HepG2 (cell line): ENCODE measurements at regions not wholly inside any gene's neighbourhood (a gene's known extent, or its start where the extent isn't known, plus 50 kb on each side); places are given as distances from the start of the nearest gene placed in this dataset.

ENCODE experiments used
- ATAC-seq: fragments of 200-7000 bp; cut with Tn5 transposase; 3 replicates; pipeline ENCODE4 v1.9.1; 2020; ENCODE audit warnings: mild to moderate bottlenecking, moderate library complexity
- BruUV-seq: library from RNA; stranded (reverse); fragments of 400-500 nt; replicated peaks from 2 replicates; lab custom pipeline; 2021; lab: Mats Ljungman, UMichigan
- CTCF ChIA-PET: fragments of 300-600 bp; formaldehyde crosslinking; extraction: SDS; loops from one replicate; lab custom pipeline; 2021; ENCODE audit warnings: low total read pairs, inconsistent platforms, low intra/inter-chr PET ratio; lab: Yijun Ruan, JAX
- POLR2A ChIA-PET: fragments of 350-600 bp; sonication (Branson Sonifier 250); formaldehyde crosslinking; loops from one replicate; lab custom pipeline; 2020; ENCODE audit warnings: antibody characterized with exemption, inconsistent platforms; lab: Yijun Ruan, JAX
- DNase-seq: peaks from one replicate; pipeline ENCODE4 v3.0.0-alpha.2; 2015; ENCODE audit warnings: low spot score
- FAIRE-seq: peaks from 3 replicates; lab custom pipeline; 2011; peaks lifted over from hg19 to GRCh38; lab: Jason Lieb, UNC
- H2AFZ ChIP-seq: one replicate; pipeline ENCODE4 v1.6.1; 2011; ENCODE audit warnings: low read length, inconsistent platforms
- H3K27ac ChIP-seq: fragments of 300-600 bp; 3 replicates; pipeline ENCODE4 v1.8.0; 2011; ENCODE audit warnings: mixed run types, mild to moderate bottlenecking, mixed read lengths, low read length, inconsistent platforms; ENCODE audit not compliant: insufficient read depth; ENCODE audit errors: extremely low read length
- H3K27me3 ChIP-seq, 2 experiments: fragments of 200-600 bp in 1 of 2; 2 replicates in 1 of 2; 3 replicates in 1 of 2; pipeline versions ENCODE4 v1.6.0 to v1.8.0; 2011; ENCODE audit warnings: low read length in 2 of 2, mild to moderate bottlenecking in 2 of 2, moderate library complexity in 2 of 2, inconsistent platforms in 1 of 2; ENCODE audit not compliant: insufficient read depth in 2 of 2, control insufficient read depth in 1 of 2
- H3K36me3 ChIP-seq, 2 experiments: fragments of 200-600 bp in 1 of 2; replicated peaks in 1 of 2; 2 replicates in 1 of 2; 3 replicates in 1 of 2; pipeline versions ENCODE4 v1.5.1 to v1.8.0; 2011; ENCODE audit warnings: low read length in 2 of 2, inconsistent platforms in 1 of 2; ENCODE audit not compliant: insufficient read depth in 2 of 2, control insufficient read depth in 1 of 2
- H3K4me1 ChIP-seq: 2 replicates; pipeline ENCODE4 v1.5.1; 2012; ENCODE audit warnings: low read length, inconsistent platforms; ENCODE audit not compliant: insufficient read depth
- H3K4me2 ChIP-seq: 2 replicates; pipeline ENCODE4 v1.6.0; 2011; ENCODE audit warnings: low read depth, low read length, inconsistent platforms
- H3K4me3 ChIP-seq, 3 experiments: fragments of 200-600 bp in 1 of 3; sonication (generic), shearing (Covaris generic) in 1 of 3; replicated peaks in 1 of 3; 2 replicates each; pipeline ENCODE4 v1.5.1; 2011 to 2016; ENCODE audit warnings: low read length in 3 of 3, inconsistent platforms in 2 of 3, low read depth in 2 of 3, mild to moderate bottlenecking in 2 of 3, control low read depth in 1 of 3, mixed read lengths in 1 of 3; ENCODE audit not compliant: insufficient read depth in 1 of 3
- H3K79me2 ChIP-seq: one replicate; pipeline ENCODE4 v1.6.1; 2011; ENCODE audit warnings: low read length, inconsistent platforms; ENCODE audit not compliant: insufficient read depth
- H3K9ac ChIP-seq: 2 replicates; pipeline ENCODE4 v1.6.0; 2011; ENCODE audit warnings: mild to moderate bottlenecking, low read depth, low read length, inconsistent platforms; ENCODE audit not compliant: insufficient read depth
- H3K9me3 ChIP-seq: 2 replicates; pipeline ENCODE4 v1.5.1; 2012; ENCODE audit warnings: mild to moderate bottlenecking, low read length
- H4K20me1 ChIP-seq: 2 replicates; pipeline ENCODE4 v1.6.0; 2011; ENCODE audit warnings: inconsistent platforms, mild to moderate bottlenecking, low read length, moderate library complexity; ENCODE audit not compliant: insufficient read depth
- ATF7-NPFF ChIP-seq: sonication (generic); formaldehyde crosslinking; IDR thresholded peaks from 2 replicates; pipeline ENCODE4 v1.8.1; 2023; ENCODE audit warnings: mild to moderate bottlenecking, low read depth, missing genetic modification reagents, moderate library complexity
- CENPT ChIP-seq: sonication (generic); formaldehyde crosslinking; IDR thresholded peaks from 2 replicates; pipeline ENCODE4 v1.8.0; 2022; ENCODE audit warnings: low read depth, mild to moderate bottlenecking, moderate library complexity, missing genetic modification reagents
- HHEX ChIP-seq: IDR thresholded peaks from 2 replicates; pipeline ENCODE4 v1.6.1; 2016; ENCODE audit warnings: control low read depth
- HOXA3 ChIP-seq: sonication (generic); formaldehyde crosslinking; IDR thresholded peaks from 2 replicates; pipeline ENCODE4 v1.5.0; 2020; ENCODE audit warnings: missing genetic modification reagents
- HOXD1 ChIP-seq: sonication (generic); formaldehyde crosslinking; IDR thresholded peaks from 2 replicates; pipeline ENCODE4 v1.5.0; 2020; ENCODE audit warnings: missing genetic modification reagents
- NFKBIZ ChIP-seq: IDR thresholded peaks from 2 replicates; pipeline ENCODE4 v1.6.1; 2018; ENCODE audit warnings: missing genetic modification reagents, missing compliant biosample characterization
- NFYB ChIP-seq: sonication (generic); formaldehyde crosslinking; IDR thresholded peaks from 2 replicates; pipeline ENCODE4 v1.4.0; 2020; ENCODE audit warnings: missing genetic modification reagents
- POLR2AphosphoS5 ChIP-seq: IDR thresholded peaks from 2 replicates; pipeline ENCODE4 v1.6.1; 2012; ENCODE audit warnings: low read depth, low read length
- RBM22 ChIP-seq: fragments of 200-400 bp; formaldehyde crosslinking; optimal IDR thresholded peaks from 2 replicates; pipeline ENCODE3; 2017; ENCODE audit warnings: mild to moderate bottlenecking, low read length, moderate library complexity
- SIN3B ChIP-seq: fragments of 150-350 bp; IDR thresholded peaks from 2 replicates; pipeline ENCODE4 v1.6.1; 2014; ENCODE audit warnings: low read length
- SP140L ChIP-seq: sonication (generic); formaldehyde crosslinking; IDR thresholded peaks from 2 replicates; pipeline ENCODE4 v1.4.0; 2020; ENCODE audit warnings: missing genetic modification reagents, borderline replicate concordance
- STAG1 ChIP-seq: sonication (generic); formaldehyde crosslinking; IDR thresholded peaks from 2 replicates; pipeline ENCODE4 v1.4.0; 2020; ENCODE audit warnings: missing genetic modification reagents
- STAT5B ChIP-seq: sonication (generic); formaldehyde crosslinking; IDR thresholded peaks from 2 replicates; pipeline ENCODE4 v1.4.0; 2020; ENCODE audit warnings: missing genetic modification reagents
- SUZ12 ChIP-seq: fragments of 150-350 bp; IDR thresholded peaks from 2 replicates; pipeline ENCODE4 v1.6.1; 2014; ENCODE audit warnings: low read depth, low read length
- TAF1 ChIP-seq: sonication (generic); formaldehyde crosslinking; IDR thresholded peaks from 2 replicates; pipeline ENCODE4 v1.4.0; 2020; ENCODE audit warnings: missing genetic modification reagents
- TCF12 ChIP-seq, 2 experiments: fragments of 450-650 bp in 1 of 2; sonication (generic) in 1 of 2; formaldehyde crosslinking in 1 of 2; IDR thresholded peaks; 2 replicates each; pipeline versions ENCODE4 v1.6.1 to v1.8.0; 2017 to 2022; ENCODE audit warnings: antibody characterized with exemption in 1 of 2, mild to moderate bottlenecking in 1 of 2, missing genetic modification reagents in 1 of 2, moderate library complexity in 1 of 2
- ZNF562 ChIP-seq: sonication (generic); formaldehyde crosslinking; IDR thresholded peaks from 2 replicates; pipeline ENCODE4 v1.8.0; 2022; ENCODE audit warnings: missing genetic modification reagents, borderline replicate concordance
- WGBS: methylation state at CpG from one replicate; pipeline ENCODE4 v1.1.6; 2017; ENCODE audit warnings: low lambda C conversion rate; 5-methylcytosine and 5-hydroxymethylcytosine counted together
- in situ Hi-C: cut with HindIII; loops from 2 replicates; pipeline ENCODE4 v1.10.0; 2017; ENCODE audit warnings: low pct_unique_long_range_greater_than_20kb; ENCODE audit not compliant: extremely low pct_ligation_motif_present
- intact Hi-C: fragments of 100-400 bp; cut with micrococcal nuclease; formaldehyde crosslinking; loops from one replicate; pipeline ENCODE4 v1.10.0; 2022; ENCODE audit not compliant: unreplicated experiment
- TF ChIP-seq, protein P1 (sequence below): sonication (generic); formaldehyde crosslinking; IDR thresholded peaks from 2 replicates; pipeline ENCODE4 v1.8.0; 2022; ENCODE audit warnings: low read depth, missing genetic modification reagents
- TF ChIP-seq, protein P2 (sequence below): sonication (generic); formaldehyde crosslinking; IDR thresholded peaks from 2 replicates; pipeline ENCODE4 v1.5.0; 2020; ENCODE audit warnings: missing genetic modification reagents

DNA sequence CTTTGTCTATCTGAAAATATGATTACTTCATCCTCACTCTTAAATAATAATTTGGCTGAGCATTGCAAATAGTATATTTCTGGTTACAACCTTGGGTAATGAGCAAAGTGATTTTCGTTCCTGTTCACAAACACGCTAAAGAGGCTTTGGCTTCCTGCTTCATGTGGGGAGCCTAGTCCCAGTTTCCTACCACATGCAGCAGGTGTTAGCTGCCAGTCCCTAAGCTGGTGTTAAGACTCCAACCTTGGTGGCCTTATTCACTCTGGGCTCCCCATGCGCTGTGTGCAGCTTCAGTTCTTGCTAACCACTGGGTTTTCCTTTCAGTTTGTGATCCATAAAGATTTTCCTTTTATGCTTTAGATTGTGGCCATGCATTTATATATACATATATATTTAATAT is 56.7 kb upstream of the BARHL2 start:
- BruUV-seq, result no TSS peak
- no peak overlapping the region for H2AFZ ChIP-seq
- POLR2A ChIA-PET, result interaction anchor here (0.6 kb wide), 1 partner anchor 78 kb away, joined by 3 read pairs; no protein-coding TSS in a partner anchor
- DNase-seq (no peak), FAIRE-seq (no peak), ATAC-seq (no peak)
- no peaks in the 10 kb centered on the region for H3K27me3 ChIP-seq
- intact Hi-C loops, result no loop called here
- H3K36me3 ChIP-seq, result no peaks in the 10 kb centered on the region
- no peak overlapping the region for H3K27ac ChIP-seq
- no peaks in the 10 kb centered on the region for H3K79me2 ChIP-seq
- CTCF ChIA-PET, result no interaction called here
- H3K4me3 ChIP-seq, result no peak overlapping the region
- TF ChIP-seq NFKBIZ (CRISPR knock-in tag) (no peak), HOXA3 (CRISPR knock-in tag) (no peak), POLR2AphosphoS5 (no peak), TCF12 (IDR thresholded peaks at IDR 0.05) (no peak), TCF12 (CRISPR knock-in tag; IDR thresholded peaks at IDR 0.05) (no peak), STAT5B (CRISPR knock-in tag) (no peak), SP140L (CRISPR knock-in tag) (no peak), SUZ12 (no peak)
- H3K4me2 ChIP-seq, result no peak overlapping the region
- no peaks in the 10 kb centered on the region for H3K9me3 ChIP-seq
- no peaks in the 10 kb centered on the region for H4K20me1 ChIP-seq
- 29% methylated on average over 3 of the region's 3 CpGs for WGBS
- no peaks in the 10 kb centered on the region for H3K4me1 ChIP-seq
- H3K9ac ChIP-seq, result no peak overlapping the region
- in situ Hi-C loops, result no loop called here

DNA sequence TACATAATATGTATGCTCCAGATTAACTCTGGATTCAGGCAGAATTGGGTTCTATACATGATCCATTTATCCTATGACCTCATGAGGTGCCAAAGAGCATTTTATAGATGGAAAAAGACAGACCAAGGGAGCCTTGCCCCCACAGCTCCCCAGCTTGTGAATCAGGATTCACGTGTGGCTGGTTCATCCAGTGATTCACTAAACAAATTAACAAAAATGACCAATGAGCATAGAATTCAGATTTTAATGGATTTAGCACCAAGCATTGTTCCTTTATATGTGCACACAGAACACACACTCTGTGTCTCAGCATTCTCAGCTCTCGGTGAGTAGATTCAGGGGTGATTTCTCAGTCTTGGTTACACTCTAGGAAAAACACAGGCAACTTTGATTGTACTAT is 51.7 kb upstream of the BARHL2 start:
- no peak overlapping the region for H3K9ac ChIP-seq
- no peak overlapping the region for H3K27ac ChIP-seq
- H3K79me2 ChIP-seq, result no peaks in the 10 kb centered on the region
- intact Hi-C loops, result no loop called here
- ATAC-seq (no peak), DNase-seq (no peak), FAIRE-seq (no peak)
- ChIA-PET CTCF (no interaction called here), POLR2A (no interaction called here)
- H3K4me3 ChIP-seq, result no peak overlapping the region
- H3K27me3 ChIP-seq, result no peaks in the 10 kb centered on the region
- no peaks in the 10 kb centered on the region for H3K4me1 ChIP-seq
- H3K4me2 ChIP-seq, result no peak overlapping the region
- H3K9me3 ChIP-seq, result no peaks in the 10 kb centered on the region
- no TSS peak for BruUV-seq
- H4K20me1 ChIP-seq, result no peaks in the 10 kb centered on the region
- no peaks in the 10 kb centered on the region for H3K36me3 ChIP-seq
- WGBS, result 0% methylated on average over 2 of the region's 2 CpGs
- in situ Hi-C loops, result no loop called here
- no peak overlapping the region for H2AFZ ChIP-seq
- TF ChIP-seq, protein P1, sequence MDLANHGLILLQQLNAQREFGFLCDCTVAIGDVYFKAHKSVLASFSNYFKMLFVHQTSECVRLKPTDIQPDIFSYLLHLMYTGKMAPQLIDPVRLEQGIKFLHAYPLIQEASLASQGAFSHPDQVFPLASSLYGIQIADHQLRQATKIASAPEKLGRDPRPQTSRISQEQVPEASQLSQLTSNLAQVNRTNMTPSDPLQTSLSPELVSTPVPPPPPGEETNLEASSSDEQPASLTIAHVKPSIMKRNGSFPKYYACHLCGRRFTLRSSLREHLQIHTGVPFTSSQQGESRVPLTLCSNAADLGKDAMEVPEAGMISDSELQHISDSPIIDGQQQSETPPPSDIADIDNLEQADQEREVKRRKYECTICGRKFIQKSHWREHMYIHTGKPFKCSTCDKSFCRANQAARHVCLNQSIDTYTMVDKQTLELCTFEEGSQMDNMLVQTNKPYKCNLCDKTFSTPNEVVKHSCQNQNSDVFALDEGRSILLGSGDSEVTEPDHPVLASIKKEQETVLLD, result no peak
- TF ChIP-seq HHEX (CRISPR knock-in tag) (no peak), STAG1 (no peak), SIN3B (no peak), ZNF562 (CRISPR knock-in tag) (no peak), CENPT (CRISPR knock-in tag) (no peak), ATF7-NPFF (CRISPR knock-in tag) (no peak), HOXD1 (no peak), NFYB (no peak), TAF1 (CRISPR knock-in tag) (no peak), RBM22 (no peak)
- TF ChIP-seq, protein P2, sequence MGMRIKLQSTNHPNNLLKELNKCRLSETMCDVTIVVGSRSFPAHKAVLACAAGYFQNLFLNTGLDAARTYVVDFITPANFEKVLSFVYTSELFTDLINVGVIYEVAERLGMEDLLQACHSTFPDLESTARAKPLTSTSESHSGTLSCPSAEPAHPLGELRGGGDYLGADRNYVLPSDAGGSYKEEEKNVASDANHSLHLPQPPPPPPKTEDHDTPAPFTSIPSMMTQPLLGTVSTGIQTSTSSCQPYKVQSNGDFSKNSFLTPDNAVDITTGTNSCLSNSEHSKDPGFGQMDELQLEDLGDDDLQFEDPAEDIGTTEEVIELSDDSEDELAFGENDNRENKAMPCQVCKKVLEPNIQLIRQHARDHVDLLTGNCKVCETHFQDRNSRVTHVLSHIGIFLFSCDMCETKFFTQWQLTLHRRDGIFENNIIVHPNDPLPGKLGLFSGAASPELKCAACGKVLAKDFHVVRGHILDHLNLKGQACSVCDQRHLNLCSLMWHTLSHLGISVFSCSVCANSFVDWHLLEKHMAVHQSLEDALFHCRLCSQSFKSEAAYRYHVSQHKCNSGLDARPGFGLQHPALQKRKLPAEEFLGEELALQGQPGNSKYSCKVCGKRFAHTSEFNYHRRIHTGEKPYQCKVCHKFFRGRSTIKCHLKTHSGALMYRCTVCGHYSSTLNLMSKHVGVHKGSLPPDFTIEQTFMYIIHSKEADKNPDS (CRISPR knock-in tag), result no peak
